AG04450 (cell line): ENCODE measurements at regions not wholly inside any gene's neighbourhood (a gene's known extent, or its start where the extent isn't known, plus 50 kb on each side); places are given as distances from the start of the nearest gene placed in this dataset.

ENCODE experiments used
- CTCF ChIA-PET: fragments of 300-600, 350-600 bp; formaldehyde crosslinking; extraction: SDS; loops from one replicate; lab custom pipeline; 2022; ENCODE audit warnings: antibody characterized with exemption, inconsistent platforms; lab: Charles Lee
- POLR2A ChIA-PET: fragments of 350-600 bp; formaldehyde crosslinking; extraction: SDS; loops from one replicate; lab custom pipeline; 2021; ENCODE audit warnings: antibody characterized with exemption, inconsistent platforms; lab: Yijun Ruan, JAX
- DNase-seq: peaks from one replicate; pipeline ENCODE4 v3.0.0-alpha.2; 2011; ENCODE audit warnings: low read depth, low spot score
- H3K27ac ChIP-seq: one replicate; pipeline ENCODE4 v1.5.1; 2012; ENCODE audit warnings: low read depth, low read length, control low read depth
- H3K27me3 ChIP-seq: one replicate; pipeline ENCODE4 v1.6.0; 2012; ENCODE audit warnings: low read length; ENCODE audit not compliant: control insufficient read depth, insufficient read depth
- H3K4me3 ChIP-seq: 2 replicates; pipeline ENCODE4 v1.5.1; 2011; ENCODE audit warnings: mild to moderate bottlenecking, low read depth, low read length, control low read depth
- H3K9me3 ChIP-seq: 2 replicates; pipeline ENCODE4 v1.5.1; 2012; ENCODE audit warnings: low read length; ENCODE audit not compliant: control insufficient read depth, insufficient read depth
- CTCF ChIP-seq: IDR thresholded peaks from 2 replicates; pipeline ENCODE4 v1.5.1; 2011; ENCODE audit warnings: low read depth, low read length, control low read depth, inconsistent platforms

- Histone ChIP-seq H3K9me3 (no peaks in the 10 kb centered on the region), H3K4me3 (no peak overlapping the region), H3K27ac (no peak overlapping the region), H3K27me3 (no peaks in the 10 kb centered on the region)
- TF ChIP-seq CTCF, result no peak
- ChIA-PET POLR2A (no interaction called here), CTCF (interaction anchor here (2.2 kb wide), 1 partner anchor 12 kb away, joined by 10 read pairs; no protein-coding TSS in a partner anchor)
- DNase-seq, result no peak
These were observed 712.0 kb downstream of the INHBA start for GRCh38 chr7:40990841-40991240.

- no peak overlapping the region for H3K27ac ChIP-seq
- CTCF ChIA-PET, result interaction anchor here (0.6 kb wide), 1 partner anchor 162 kb away, joined by 3 read pairs; no protein-coding TSS in a partner anchor
- POLR2A ChIA-PET, result no interaction called here
- no peak for TF ChIP-seq CTCF
- H3K4me3 ChIP-seq, result no peak overlapping the region
- DNase-seq, result no peak
- no peaks in the 10 kb centered on the region for H3K27me3 ChIP-seq
- H3K9me3 ChIP-seq, result no peaks in the 10 kb centered on the region
These were observed 715.3 kb downstream of the INHBA start for GRCh38 chr7:40987571-40987970.

- Histone ChIP-seq H3K27ac (no peak overlapping the region), H3K9me3 (no peaks in the 10 kb centered on the region), H3K4me3 (no peak overlapping the region), H3K27me3 (no peaks in the 10 kb centered on the region)
- no peak for TF ChIP-seq CTCF
- DNase-seq, result peak; percentile 88
- ChIA-PET POLR2A (interaction anchor here (1.0 kb wide), 1 partner anchor 223 kb away, joined by 3 read pairs; no protein-coding TSS in a partner anchor), CTCF (no interaction called here)
These were observed 716.5 kb downstream of the INHBA start for GRCh38 chr7:40986351-40986873.

GRCh38 chr7:40983111-40983510, 719.8 kb downstream of the INHBA start:
- ChIA-PET POLR2A (interaction anchor here (0.8 kb wide), 1 partner anchor 119 kb away, joined by 3 read pairs; no protein-coding TSS in a partner anchor), CTCF (no interaction called here)
- DNase-seq, result no peak
- H3K4me3 ChIP-seq, result no peak overlapping the region
- H3K27me3 ChIP-seq, result no peaks in the 10 kb centered on the region
- no peak for TF ChIP-seq CTCF
- H3K27ac ChIP-seq, result no peak overlapping the region
- no peaks in the 10 kb centered on the region for H3K9me3 ChIP-seq

GRCh38 chr7:40979296-40979695, 723.6 kb downstream of the INHBA start:
- no peak overlapping the region for H3K27ac ChIP-seq
- TF ChIP-seq CTCF, result no peak
- POLR2A ChIA-PET, result no interaction called here
- no peak for DNase-seq
- H3K27me3 ChIP-seq, result no peaks in the 10 kb centered on the region
- H3K4me3 ChIP-seq, result no peak overlapping the region
- CTCF ChIA-PET, result no interaction called here
- no peaks in the 10 kb centered on the region for H3K9me3 ChIP-seq
